Thyroid gland (tissue), 4 donors: ENCODE measurements at regions not wholly inside any gene's neighbourhood (a gene's known extent, or its start where the extent isn't known, plus 50 kb on each side); places are given as distances from the start of the nearest gene placed in this dataset.

Experiments
- DNase-seq, 2 donors: peaks; one replicate each; pipeline ENCODE4 v3.0.0-alpha.2; 2019
- H3K27ac ChIP-seq, 3 donors: fragments of 200-600 bp; sonication (generic); 1 replicate in 2 of 3; 2 replicates in 1 of 3; pipeline ENCODE4 v1.5.1; 2016 to 2019; ENCODE audit warnings: mild to moderate bottlenecking in 1 of 3, moderate library complexity in 1 of 3
- H3K27me3 ChIP-seq: fragments of 200-600 bp; sonication (generic); one replicate; pipeline ENCODE4 v1.5.1; 2019
- H3K36me3 ChIP-seq, 2 donors: fragments of 200-600 bp; sonication (generic); one replicate each; pipeline ENCODE4 v1.5.1; 2016 to 2019
- H3K4me1 ChIP-seq, 2 donors: fragments of 200-600 bp; sonication (generic); one replicate each; pipeline ENCODE4 v1.5.1; 2017 to 2019
- H3K4me3 ChIP-seq, 3 donors: fragments of 200-600 bp; sonication (generic); replicated peaks in 1 of 3; 1 replicate in 2 of 3; 2 replicates in 1 of 3; pipeline ENCODE4 v1.5.1; 2016; ENCODE audit warnings: mild to moderate bottlenecking in 1 of 3
- H3K9me3 ChIP-seq: fragments of 200-600 bp; sonication (generic); one replicate; pipeline ENCODE4 v1.5.1; 2017
- CTCF ChIP-seq, 6 experiments: fragments of 200-600 bp in 3 of 6; fragments of 450-650 bp in 3 of 6; sonication (generic) in 3 of 6; IDR thresholded peaks; one replicate each; pipeline ENCODE4 v1.5.1; 2016 to 2019; ENCODE audit warnings: antibody characterized with exemption in 6 of 6, mild to moderate bottlenecking in 2 of 6, inconsistent platforms in 1 of 6, moderate library complexity in 1 of 6
- POLR2A ChIP-seq, 2 donors: fragments of 450-650 bp; IDR thresholded peaks; one replicate each; pipeline ENCODE4 v1.6.1; 2017; ENCODE audit warnings: antibody characterized with exemption in 2 of 2, mild to moderate bottlenecking in 2 of 2, moderate library complexity in 1 of 2
- WGBS, 2 donors: methylation state at CpG; one replicate each; pipeline ENCODE4 v1.1.5; 2017; 5-methylcytosine and 5-hydroxymethylcytosine counted together
- intact Hi-C: fragments of 100-400 bp; cut with DNase I; formaldehyde crosslinking; loops from one replicate; pipeline ENCODE4 v1.15.1; 2023

GRCh38 chr22:49226096-49226495 is 601.6 kb downstream of the BRD1 start:
- Histone ChIP-seq H3K27ac (no peak overlapping the region), H3K9me3 (no peaks in the 10 kb centered on the region), H3K36me3 (no peaks in the 10 kb centered on the region), H3K4me3 (no peak overlapping the region), H3K4me1 (no peaks in the 10 kb centered on the region), H3K27me3 (no peaks in the 10 kb centered on the region)
- 70 to 75% methylated on average over 6 of the region's 6 CpGs for WGBS, 2 donors
- intact Hi-C loops = no loop called here
- no peak for TF ChIP-seq CTCF (IDR thresholded peaks at IDR 0.05)
- no peak for TF ChIP-seq POLR2A (IDR thresholded peaks at IDR 0.05)
- DNase-seq = no peak

- H3K4me3 ChIP-seq = no peak overlapping the region
- H3K36me3 ChIP-seq = no peaks in the 10 kb centered on the region
- intact Hi-C loops = no loop called here
- TF ChIP-seq POLR2A (IDR thresholded peaks at IDR 0.05) = no peak
- no peaks in the 10 kb centered on the region for H3K27me3 ChIP-seq
- no peak for DNase-seq
- WGBS, 2 donors = 76 to 77% methylated on average over 4 of the region's 4 CpGs
- no peaks in the 10 kb centered on the region for H3K4me1 ChIP-seq
- H3K9me3 ChIP-seq = no peaks in the 10 kb centered on the region
- H3K27ac ChIP-seq = no peak overlapping the region
Observed at GRCh38 chr22:49224243-49224642, 603.4 kb downstream of the BRD1 start.

GRCh38 chr22:49218142-49218541 is 609.5 kb downstream of the BRD1 start:
- Histone ChIP-seq H3K9me3 (no peaks in the 10 kb centered on the region), H3K27ac (no peak overlapping the region), H3K4me3 (no peak overlapping the region), H3K27me3 (no peaks in the 10 kb centered on the region), H3K36me3 (no peaks in the 10 kb centered on the region), H3K4me1 (no peaks in the 10 kb centered on the region)
- 87 to 90% methylated on average over 12 of the region's 12 CpGs for WGBS, 2 donors
- intact Hi-C loops = no loop called here
- no peak for TF ChIP-seq CTCF (IDR thresholded peaks at IDR 0.05)
- no peak for TF ChIP-seq POLR2A (IDR thresholded peaks at IDR 0.05)
- DNase-seq = no peak

GRCh38 chr22:49216579-49216978 is 611.1 kb downstream of the BRD1 start:
- WGBS, 2 donors = 60 to 75% methylated on average over 5 of the region's 5 CpGs
- H3K36me3 ChIP-seq = no peaks in the 10 kb centered on the region
- DNase-seq = no peak
- intact Hi-C loops = no loop called here
- no peaks in the 10 kb centered on the region for H3K27me3 ChIP-seq
- no peak for TF ChIP-seq CTCF (IDR thresholded peaks at IDR 0.05)
- H3K4me3 ChIP-seq = no peak overlapping the region
- no peaks in the 10 kb centered on the region for H3K4me1 ChIP-seq
- no peak overlapping the region for H3K27ac ChIP-seq
- no peaks in the 10 kb centered on the region for H3K9me3 ChIP-seq

- Histone ChIP-seq H3K9me3 (no peaks in the 10 kb centered on the region), H3K36me3 (no peaks in the 10 kb centered on the region), H3K27me3 (no peaks in the 10 kb centered on the region), H3K4me1 (no peaks in the 10 kb centered on the region), H3K27ac (no peak overlapping the region), H3K4me3 (no peak overlapping the region)
- intact Hi-C loops = no loop called here
- no peak for DNase-seq
- 84 to 87% methylated on average over 9 of the region's 9 CpGs for WGBS, 2 donors
- TF ChIP-seq POLR2A (IDR thresholded peaks at IDR 0.05) = no peak
- TF ChIP-seq CTCF (IDR thresholded peaks at IDR 0.05) = no peak
Observed at GRCh38 chr22:49215840-49216239, 611.8 kb downstream of the BRD1 start.

GRCh38 chr22:49214976-49215375 is 612.7 kb downstream of the BRD1 start:
- 91 to 92% methylated on average over 16 of the region's 16 CpGs for whole genome bisulfite sequencing, 2 donors
- H3K27ac ChIP-seq = no peak overlapping the region
- TF ChIP-seq CTCF (IDR thresholded peaks at IDR 0.05) (no peak), POLR2A (IDR thresholded peaks at IDR 0.05) (no peak)
- H3K4me3 ChIP-seq = no peak overlapping the region
- no peaks in the 10 kb centered on the region for H3K36me3 ChIP-seq
- no peaks in the 10 kb centered on the region for H3K9me3 ChIP-seq
- intact Hi-C loops = no loop called here
- no peaks in the 10 kb centered on the region for H3K4me1 ChIP-seq
- H3K27me3 ChIP-seq = no peaks in the 10 kb centered on the region
- no peak for DNase-seq
